Spleen (tissue), 11 donors: ENCODE measurements at regions not wholly inside any gene's neighbourhood (a gene's known extent, or its start where the extent isn't known, plus 50 kb on each side); places are given as distances from the start of the nearest gene placed in this dataset.

Experiments used
- DNase-seq: peaks from one replicate; pipeline ENCODE4 v3.0.0-alpha.2; 2020
- H3K27ac ChIP-seq, 8 donors: fragments of 200-600 bp; sonication (generic) in 7 of 8; 1 replicate in 4 of 8; 2 replicates in 4 of 8; pipeline versions ENCODE4 v1.5.0 to v1.8.0; 2016 to 2021; ENCODE audit warnings: inconsistent platforms in 4 of 8, mild to moderate bottlenecking in 4 of 8, moderate library complexity in 1 of 8
- H3K27me3 ChIP-seq, 7 donors: fragments of 200-600 bp; sonication (generic) in 6 of 7; replicated peaks in 1 of 7; 1 replicate in 4 of 7; 2 replicates in 3 of 7; pipeline versions ENCODE4 v1.5.0 to v1.8.0; 2016 to 2021; ENCODE audit warnings: inconsistent platforms in 3 of 7, mild to moderate bottlenecking in 1 of 7
- H3K36me3 ChIP-seq, 6 donors: fragments of 200-600 bp; sonication (generic) in 5 of 6; 1 replicate in 4 of 6; 2 replicates in 2 of 6; pipeline versions ENCODE4 v1.5.0 to v1.8.0; 2016 to 2021; ENCODE audit warnings: inconsistent platforms in 2 of 6
- H3K4me1 ChIP-seq, 6 donors: fragments of 200-600 bp; sonication (generic) in 5 of 6; 1 replicate in 3 of 6; 2 replicates in 3 of 6; pipeline versions ENCODE4 v1.5.0 to v1.8.0; 2016 to 2021; ENCODE audit warnings: inconsistent platforms in 3 of 6
- H3K4me3 ChIP-seq, 8 donors: fragments of 200-600 bp; sonication (generic) in 7 of 8; 1 replicate in 4 of 8; 2 replicates in 4 of 8; pipeline versions ENCODE4 v1.5.0 to v1.8.0; 2016 to 2021; ENCODE audit warnings: inconsistent platforms in 4 of 8, mild to moderate bottlenecking in 4 of 8, moderate library complexity in 2 of 8
- H3K9me3 ChIP-seq, 8 donors: fragments of 200-600 bp; sonication (generic) in 7 of 8; 1 replicate in 4 of 8; 2 replicates in 4 of 8; pipeline versions ENCODE4 v1.5.0 to v1.8.0; 2016 to 2021; ENCODE audit warnings: inconsistent platforms in 4 of 8
- POLR2A ChIP-seq, 3 donors: fragments of 450-650 bp; IDR thresholded peaks; one replicate each; pipeline ENCODE4 v1.5.1; 2017; ENCODE audit warnings: antibody characterized with exemption in 3 of 3, mild to moderate bottlenecking in 1 of 3
- POLR2AphosphoS5 ChIP-seq, 3 donors: sonication (generic); formaldehyde crosslinking; IDR thresholded peaks; one replicate each; pipeline ENCODE4 v1.5.1; 2017; ENCODE audit warnings: antibody characterized with exemption in 3 of 3
- WGBS, 5 donors: extraction: QIAGEN DNeasy Blood & Tissue Kit in 3 of 5; methylation state at CpG; one replicate each; pipeline versions ENCODE4 v1.1.5 to v1.1.7; 2013 to 2018; 5-methylcytosine and 5-hydroxymethylcytosine counted together
- intact Hi-C: fragments of 100-400 bp; cut with DNase I; formaldehyde crosslinking; loops from one replicate; pipeline ENCODE4 v1.15.0; 2023; ENCODE audit warnings: low total_unique reads
- TF ChIP-seq, protein P1 (sequence below), 11 experiments: fragments of 200-600 bp in 7 of 11; fragments of 450-650 bp in 4 of 11; sonication (generic) in 4 of 11; IDR thresholded peaks in 8 of 11; conservative IDR thresholded peaks in 3 of 11; 1 replicate in 7 of 11; 2 replicates in 4 of 11; pipeline versions ENCODE4 v1.4.0 to v1.8.0; 2016 to 2021; ENCODE audit warnings: antibody characterized with exemption in 11 of 11, inconsistent platforms in 4 of 11, mild to moderate bottlenecking in 1 of 11
- donor health status: healthy with polysubstance abuse.
- donor health status: DM: no; HTN: no; CAD: no; lungs with moderate emphysema.
- donor health status: DM: no; HTN: no; CAD: no.
- donor health status: Bipolar disorder and iron deficiency.
- donor health status: healthy.
- donor health status: DM: no; HTN: no; CAD: no.
- donor health status: DM: yes; HTN: yes; CAD: no.

DNA sequence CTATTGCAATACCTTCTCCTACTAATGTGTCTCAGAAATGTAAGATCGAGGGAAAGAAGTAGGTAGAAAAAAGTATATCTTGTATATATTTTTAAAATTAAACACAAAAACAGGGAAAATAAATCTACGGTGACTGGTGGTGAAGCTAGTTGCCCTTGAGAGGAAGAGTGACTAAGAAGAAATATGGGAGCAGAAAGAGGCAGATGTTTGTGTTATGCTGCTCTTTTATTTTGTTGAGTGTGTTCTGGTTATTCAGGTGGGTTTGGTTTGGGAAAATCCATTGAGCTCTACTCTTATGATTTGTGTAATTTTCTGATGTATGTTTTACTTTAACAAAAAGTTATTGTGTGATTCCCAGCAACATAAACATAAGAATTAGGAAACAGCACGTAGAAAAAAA is 444.9 kb upstream of the B3GALT2 start:
- WGBS, 5 donors, result 64 to 78% (median 71%) methylated on average over 3 of the region's 3 CpGs
- H3K27me3 ChIP-seq, result no peaks in the 10 kb centered on the region
- no peaks in the 10 kb centered on the region for H3K36me3 ChIP-seq
- DNase-seq, result no peak
- H3K4me3 ChIP-seq, result no peak overlapping the region
- intact Hi-C loops, result no loop called here
- TF ChIP-seq POLR2A (IDR thresholded peaks at IDR 0.05) (no peak), POLR2AphosphoS5 (IDR thresholded peaks at IDR 0.05) (no peak)
- TF ChIP-seq, protein P1, sequence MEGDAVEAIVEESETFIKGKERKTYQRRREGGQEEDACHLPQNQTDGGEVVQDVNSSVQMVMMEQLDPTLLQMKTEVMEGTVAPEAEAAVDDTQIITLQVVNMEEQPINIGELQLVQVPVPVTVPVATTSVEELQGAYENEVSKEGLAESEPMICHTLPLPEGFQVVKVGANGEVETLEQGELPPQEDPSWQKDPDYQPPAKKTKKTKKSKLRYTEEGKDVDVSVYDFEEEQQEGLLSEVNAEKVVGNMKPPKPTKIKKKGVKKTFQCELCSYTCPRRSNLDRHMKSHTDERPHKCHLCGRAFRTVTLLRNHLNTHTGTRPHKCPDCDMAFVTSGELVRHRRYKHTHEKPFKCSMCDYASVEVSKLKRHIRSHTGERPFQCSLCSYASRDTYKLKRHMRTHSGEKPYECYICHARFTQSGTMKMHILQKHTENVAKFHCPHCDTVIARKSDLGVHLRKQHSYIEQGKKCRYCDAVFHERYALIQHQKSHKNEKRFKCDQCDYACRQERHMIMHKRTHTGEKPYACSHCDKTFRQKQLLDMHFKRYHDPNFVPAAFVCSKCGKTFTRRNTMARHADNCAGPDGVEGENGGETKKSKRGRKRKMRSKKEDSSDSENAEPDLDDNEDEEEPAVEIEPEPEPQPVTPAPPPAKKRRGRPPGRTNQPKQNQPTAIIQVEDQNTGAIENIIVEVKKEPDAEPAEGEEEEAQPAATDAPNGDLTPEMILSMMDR (IDR thresholded peaks at IDR 0.05 in 8 of 11, conservative IDR thresholded peaks at IDR 0.05 in 3 of 11), result no peak
- H3K9me3 ChIP-seq, result no peaks in the 10 kb centered on the region
- H3K4me1 ChIP-seq, result peaks cover 0 to 12% (median 2%) of the 10 kb centered on the region in 6 donors
- H3K27ac ChIP-seq, result no peak overlapping the region

GRCh38 chr1:193629875-193630274 is 443.5 kb upstream of the B3GALT2 start:
- no peaks in the 10 kb centered on the region for H3K9me3 ChIP-seq
- H3K4me1 ChIP-seq, result peaks cover 0 to 12% (median 2%) of the 10 kb centered on the region in 6 donors
- no peaks in the 10 kb centered on the region for H3K36me3 ChIP-seq
- WGBS, 5 donors, result 54 to 64% (median 59%) methylated on average over 3 of the region's 3 CpGs
- TF ChIP-seq, protein P1 (IDR thresholded peaks at IDR 0.05 in 8 of 11, conservative IDR thresholded peaks at IDR 0.05 in 3 of 11), result no peak
- no peak for TF ChIP-seq POLR2AphosphoS5 (IDR thresholded peaks at IDR 0.05)
- H3K4me3 ChIP-seq, result no peak overlapping the region
- H3K27me3 ChIP-seq, result no peaks in the 10 kb centered on the region
- H3K27ac ChIP-seq, result no peak overlapping the region
- intact Hi-C loops, result no loop called here
- no peak for DNase-seq

GRCh38 chr1:193626695-193627094 is 440.3 kb upstream of the B3GALT2 start:
- intact Hi-C loops, result no loop called here
- no peaks in the 10 kb centered on the region for H3K27me3 ChIP-seq
- H3K4me1 ChIP-seq, result peaks cover 0 to 9% (median 2%) of the 10 kb centered on the region in 6 donors
- no peak overlapping the region for H3K4me3 ChIP-seq
- 69 to 86% (median 83%) methylated on average over 2 of the region's 2 CpGs for WGBS, 5 donors
- no peaks in the 10 kb centered on the region for H3K36me3 ChIP-seq
- H3K27ac ChIP-seq, result no peak overlapping the region
- H3K9me3 ChIP-seq, result no peaks in the 10 kb centered on the region
- TF ChIP-seq, protein P1 (IDR thresholded peaks at IDR 0.05 in 8 of 11, conservative IDR thresholded peaks at IDR 0.05 in 3 of 11), result no peak
- TF ChIP-seq POLR2AphosphoS5 (IDR thresholded peaks at IDR 0.05) (no peak), POLR2A (IDR thresholded peaks at IDR 0.05) (no peak)
- DNase-seq, result no peak

GRCh38 chr1:193625255-193625654 is 438.8 kb upstream of the B3GALT2 start:
- intact Hi-C loops, result no loop called here
- no peaks in the 10 kb centered on the region for H3K27me3 ChIP-seq
- H3K4me1 ChIP-seq, result peaks cover 0 to 9% (median 2%) of the 10 kb centered on the region in 6 donors
- H3K27ac ChIP-seq, result no peak overlapping the region
- no peaks in the 10 kb centered on the region for H3K9me3 ChIP-seq
- no peaks in the 10 kb centered on the region for H3K36me3 ChIP-seq
- 67 to 86% (median 85%) methylated on average over 4 of the region's 4 CpGs for WGBS, 5 donors
- no peak for DNase-seq
- TF ChIP-seq POLR2A (IDR thresholded peaks at IDR 0.05) (no peak), POLR2AphosphoS5 (IDR thresholded peaks at IDR 0.05) (no peak)
- TF ChIP-seq, protein P1 (IDR thresholded peaks at IDR 0.05 in 8 of 11, conservative IDR thresholded peaks at IDR 0.05 in 3 of 11), result no peak
- H3K4me3 ChIP-seq, result no peak overlapping the region
